ENCODE measurements at regions not wholly inside any gene's neighbourhood (a gene's known extent, or its start where the extent isn't known, plus 50 kb on each side); places are given as distances from the start of the nearest gene placed in this dataset.
A peak's percentile ranks its signal among the peaks of the same experiment; 100 is the strongest.

- POLR2A ChIA-PET = no interaction called here
- intact Hi-C loops (cut with micrococcal nuclease) = no loop called here
- no peak overlapping the region for H3K4me3 Mint-ChIP-seq
- peaks cover 2% of the 10 kb centered on the region for H3K4me1 Mint-ChIP-seq (ENCODE audit: low read depth)
- no peak for ATAC-seq
- no peak for DNase-seq
- CTCF ChIA-PET = no interaction called here
- TF ChIP-seq, protein P1, sequence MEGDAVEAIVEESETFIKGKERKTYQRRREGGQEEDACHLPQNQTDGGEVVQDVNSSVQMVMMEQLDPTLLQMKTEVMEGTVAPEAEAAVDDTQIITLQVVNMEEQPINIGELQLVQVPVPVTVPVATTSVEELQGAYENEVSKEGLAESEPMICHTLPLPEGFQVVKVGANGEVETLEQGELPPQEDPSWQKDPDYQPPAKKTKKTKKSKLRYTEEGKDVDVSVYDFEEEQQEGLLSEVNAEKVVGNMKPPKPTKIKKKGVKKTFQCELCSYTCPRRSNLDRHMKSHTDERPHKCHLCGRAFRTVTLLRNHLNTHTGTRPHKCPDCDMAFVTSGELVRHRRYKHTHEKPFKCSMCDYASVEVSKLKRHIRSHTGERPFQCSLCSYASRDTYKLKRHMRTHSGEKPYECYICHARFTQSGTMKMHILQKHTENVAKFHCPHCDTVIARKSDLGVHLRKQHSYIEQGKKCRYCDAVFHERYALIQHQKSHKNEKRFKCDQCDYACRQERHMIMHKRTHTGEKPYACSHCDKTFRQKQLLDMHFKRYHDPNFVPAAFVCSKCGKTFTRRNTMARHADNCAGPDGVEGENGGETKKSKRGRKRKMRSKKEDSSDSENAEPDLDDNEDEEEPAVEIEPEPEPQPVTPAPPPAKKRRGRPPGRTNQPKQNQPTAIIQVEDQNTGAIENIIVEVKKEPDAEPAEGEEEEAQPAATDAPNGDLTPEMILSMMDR (IDR thresholded peaks at IDR 0.05) = no peak
- no peaks in the 10 kb centered on the region for H3K36me3 Mint-ChIP-seq (ENCODE audit: low read depth)
- no peaks in the 10 kb centered on the region for H3K9me3 Mint-ChIP-seq
- peaks cover 34% of the 10 kb centered on the region for H3K27me3 Mint-ChIP-seq
- H3K27ac Mint-ChIP-seq = no peak overlapping the region
These were observed 94.5 kb upstream of the FMN2 start for GRCh38 chr1:239997160-239997514.

DNA sequence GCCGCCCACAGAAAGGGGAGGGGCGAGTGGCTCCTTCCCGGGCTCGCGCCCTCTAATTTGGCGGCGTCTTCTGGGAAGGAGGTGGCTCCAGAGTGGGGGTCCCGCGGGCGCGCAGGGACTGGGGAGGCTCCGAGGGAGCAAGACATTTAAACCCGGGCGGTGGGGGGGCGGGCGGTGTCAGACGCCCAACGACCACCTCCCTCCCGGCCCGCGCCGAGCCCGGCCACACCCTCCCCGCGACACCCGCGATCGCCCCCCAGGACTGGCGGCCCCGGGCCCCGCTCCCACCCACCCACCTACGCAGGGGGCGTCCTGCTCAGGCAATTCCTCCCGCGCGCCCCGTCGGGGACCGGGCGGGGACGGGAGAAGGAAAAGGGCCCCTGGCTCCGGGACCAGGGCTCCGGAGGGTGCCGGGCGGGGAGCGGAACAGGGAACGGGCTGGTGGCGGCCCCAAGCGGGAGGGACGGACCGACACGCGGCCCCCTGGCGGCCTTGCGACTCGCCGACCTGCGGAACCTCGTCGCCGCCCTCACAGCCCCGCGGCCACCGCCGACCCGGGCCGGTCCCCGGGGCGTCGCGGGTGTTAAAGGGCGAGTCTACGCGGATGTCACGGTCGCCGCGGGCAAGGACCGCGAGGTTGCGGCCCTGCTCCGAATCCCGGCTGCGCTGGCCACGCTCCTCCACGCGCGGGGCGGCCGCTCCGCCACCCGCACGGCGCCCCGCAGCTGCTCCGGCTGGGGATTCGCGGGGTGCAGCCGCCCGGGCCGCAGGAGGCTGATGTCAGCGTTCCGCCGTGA is 94.0 kb upstream of the FMN2 start:
- POLR2A ChIA-PET = no interaction called here
- intact Hi-C loops (cut with micrococcal nuclease) = no loop called here
- H3K4me3 Mint-ChIP-seq = no peak overlapping the region
- peaks cover 2% of the 10 kb centered on the region for H3K4me1 Mint-ChIP-seq (ENCODE audit: low read depth)
- no peak overlapping the region for H3K27ac Mint-ChIP-seq
- no peaks in the 10 kb centered on the region for H3K36me3 Mint-ChIP-seq (ENCODE audit: low read depth)
- CTCF ChIA-PET = interaction anchor here (0.6 kb wide), 1 partner anchor 387 kb away, joined by 3 read pairs; no protein-coding TSS in a partner anchor
- H3K27me3 Mint-ChIP-seq = peaks cover 30% of the 10 kb centered on the region
- TF ChIP-seq, protein P1 (IDR thresholded peaks at IDR 0.05) = peak; percentile 23
- peak; percentile 30 for ATAC-seq
- DNase-seq = peak; percentile 10
- no peaks in the 10 kb centered on the region for H3K9me3 Mint-ChIP-seq

GRCh38 chr1:239998312-239998649 is 93.4 kb upstream of the FMN2 start:
- peaks cover 30% of the 10 kb centered on the region for H3K27me3 Mint-ChIP-seq
- intact Hi-C loops (cut with micrococcal nuclease) = no loop called here
- TF ChIP-seq, protein P1 (IDR thresholded peaks at IDR 0.05) = no peak
- no peaks in the 10 kb centered on the region for H3K9me3 Mint-ChIP-seq
- no peaks in the 10 kb centered on the region for H3K36me3 Mint-ChIP-seq (ENCODE audit: low read depth)
- CTCF ChIA-PET = interaction anchor here (0.6 kb wide), 1 partner anchor 388 kb away, joined by 3 read pairs; no protein-coding TSS in a partner anchor
- POLR2A ChIA-PET = no interaction called here
- no peak for DNase-seq
- ATAC-seq = no peak
- no peak overlapping the region for H3K4me3 Mint-ChIP-seq
- peaks cover 2% of the 10 kb centered on the region for H3K4me1 Mint-ChIP-seq (ENCODE audit: low read depth)
- H3K27ac Mint-ChIP-seq = no peak overlapping the region

GRCh38 chr1:239999170-239999569 is 92.5 kb upstream of the FMN2 start:
- ChIA-PET CTCF (no interaction called here), POLR2A (no interaction called here)
- TF ChIP-seq, protein P1 (IDR thresholded peaks at IDR 0.05) = no peak
- Mint-ChIP-seq H3K9me3 (no peaks in the 10 kb centered on the region), H3K27me3 (peaks cover 30% of the 10 kb centered on the region), H3K36me3 (ENCODE audit: low read depth) (no peaks in the 10 kb centered on the region), H3K27ac (no peak overlapping the region), H3K4me1 (ENCODE audit: low read depth) (peaks cover 2% of the 10 kb centered on the region), H3K4me3 (no peak overlapping the region)
- intact Hi-C loops (cut with micrococcal nuclease) = no loop called here
- ATAC-seq = no peak
- DNase-seq = no peak

GRCh38 chr1:240000634-240001033 is 91.0 kb upstream of the FMN2 start:
- TF ChIP-seq, protein P1 (IDR thresholded peaks at IDR 0.05) = no peak
- Mint-ChIP-seq H3K36me3 (ENCODE audit: low read depth) (no peaks in the 10 kb centered on the region), H3K4me3 (no peak overlapping the region), H3K9me3 (no peaks in the 10 kb centered on the region), H3K4me1 (ENCODE audit: low read depth) (peaks cover 2% of the 10 kb centered on the region), H3K27me3 (peaks cover 25% of the 10 kb centered on the region), H3K27ac (no peak overlapping the region)
- DNase-seq = no peak
- no peak for ATAC-seq
- intact Hi-C loops (cut with micrococcal nuclease) = no loop called here
- CTCF ChIA-PET = interaction anchor here (1.4 kb wide), 1 partner anchor 24 kb away, joined by 3 read pairs; no protein-coding TSS in a partner anchor
- POLR2A ChIA-PET = no interaction called here

All from activated CD8-positive, alpha-beta T cell treated with anti-CD3 and anti-CD28 coated beads for 36 hours (primary cell).